ENCODE measurements at regions not wholly inside any gene's neighbourhood (a gene's known extent, or its start where the extent isn't known, plus 50 kb on each side); places are given as distances from the start of the nearest gene placed in this dataset.
"Not testable (repeated sequence)": the region's sequence is repeated elsewhere in the genome, so short reads cannot be mapped to it uniquely, and the experiment has no call there.

- H3K36me3 ChIP-seq (ENCODE audit: control insufficient read depth in 1 of 2, insufficient read depth in 2 of 2, low read length in 2 of 2); H3K27me3 ChIP-seq (ENCODE audit: insufficient read depth, low read length); H2AFZ ChIP-seq (ENCODE audit: low read depth, low read length, poor library complexity, severe bottlenecking); DNase-seq (ENCODE audit: low read depth, low spot score); POLR2A ChIA-PET; CTCF ChIA-PET; H3K9me3 ChIP-seq (ENCODE audit: control insufficient read depth in 1 of 2, insufficient read depth in 1 of 2, low read depth in 1 of 2, low read length in 2 of 2); H3K9me2 ChIP-seq (ENCODE audit: insufficient read depth); intact Hi-C loops (cut with micrococcal nuclease); BruUV-seq (replicated peaks): not testable (repeated sequence)
- Histone ChIP-seq H3K4me1 (ENCODE audit: control insufficient read depth in 1 of 2, insufficient read depth in 2 of 2, low read length in 2 of 2) (peaks cover 4 to 25% of the 10 kb centered on the region in 2 experiments), H4K20me1 (ENCODE audit: insufficient read depth) (peaks cover 10% of the 10 kb centered on the region; the same call in 1 of the 2 replicates), H3K4me2 (ENCODE audit: low read length) (peak overlapping the region; percentile 66), H3K9ac (ENCODE audit: low read length) (peak overlapping the region; percentile 84), H3K27ac (ENCODE audit: low read depth, low read length) (peak overlapping the region; percentile 60), H3K79me2 (ENCODE audit: insufficient read depth, low read length) (peaks cover 63% of the 10 kb centered on the region), H3K4me3 (replicated peaks in 1 of 2; ENCODE audit: low read depth in 1 of 2, low read length in 2 of 2) (peak overlapping the region; percentile 66 to 75)
- RAD21 ChIA-PET (ENCODE audit: low non-redundant PET in 1 of 2, low total read pairs in 2 of 2, uncharacterized antibody in 2 of 2, unreplicated experiment in 2 of 2), result interaction anchor here in 1 of 2 experiments (0.6 kb wide), 1 partner anchor 264 kb away, joined by 5 read pairs; no protein-coding TSS in a partner anchor
- TF ChIP-seq POLR2A (IDR thresholded peaks at IDR 0.05; ENCODE audit: borderline replicate concordance, extremely low read depth, insufficient read depth, insufficient read length), result peak; percentile 36
- peak; percentile 73 for TF ChIP-seq POLR2AphosphoS5 (IDR thresholded peaks at IDR 0.05; ENCODE audit: low read depth, low read length)
- peak; percentile 45; the same call in 1 of the 2 replicates for TF ChIP-seq ZFX (IDR thresholded peaks at IDR 0.05)
- TF ChIP-seq TCF7L2 (IDR thresholded peaks at IDR 0.05; ENCODE audit: borderline replicate concordance, extremely low read depth, insufficient read depth, insufficient read length), result peak; percentile 62
- TF ChIP-seq SIN3A (IDR thresholded peaks at IDR 0.05; ENCODE audit: low read depth), result peak; percentile 26; the same call in 1 of the 2 replicates
- ATAC-seq, result peak; percentile 94
Measured at GRCh38 chr17:30731210-30732132, 93.0 kb downstream of the CRLF3 start.

- TSS peak; percentile 95 for BruUV-seq (replicated peaks)
Measured at GRCh38 chr17:30730837-30731209, 93.7 kb downstream of the CRLF3 start.

GRCh38 chr17:30730171-30730836, 94.2 kb downstream of the CRLF3 start:
- H3K36me3 ChIP-seq (ENCODE audit: control insufficient read depth in 1 of 2, insufficient read depth in 2 of 2, low read length in 2 of 2); H3K4me3 ChIP-seq (replicated peaks in 1 of 2; ENCODE audit: low read depth in 1 of 2, low read length in 2 of 2); H3K27me3 ChIP-seq (ENCODE audit: insufficient read depth, low read length); RAD21 ChIA-PET (ENCODE audit: low non-redundant PET in 1 of 2, low total read pairs in 2 of 2, uncharacterized antibody in 2 of 2, unreplicated experiment in 2 of 2); ATAC-seq; H2AFZ ChIP-seq (ENCODE audit: low read depth, low read length, poor library complexity, severe bottlenecking); H3K9me3 ChIP-seq (ENCODE audit: control insufficient read depth in 1 of 2, insufficient read depth in 1 of 2, low read depth in 1 of 2, low read length in 2 of 2); H3K27ac ChIP-seq (ENCODE audit: low read depth, low read length); BruUV-seq (replicated peaks); intact Hi-C loops (cut with micrococcal nuclease); CTCF ChIA-PET; POLR2A ChIA-PET; H3K9me2 ChIP-seq (ENCODE audit: insufficient read depth); DNase-seq (ENCODE audit: low read depth, low spot score): not testable (repeated sequence)
- H3K4me2 ChIP-seq (ENCODE audit: low read length), result peak overlapping the region; percentile 64
- peaks cover 10% of the 10 kb centered on the region; the same call in 1 of the 2 replicates for H4K20me1 ChIP-seq (ENCODE audit: insufficient read depth)
- H3K4me1 ChIP-seq (ENCODE audit: control insufficient read depth in 1 of 2, insufficient read depth in 2 of 2, low read length in 2 of 2), result peaks cover 4 to 25% of the 10 kb centered on the region in 2 experiments
- H3K79me2 ChIP-seq (ENCODE audit: insufficient read depth, low read length), result peaks cover 68% of the 10 kb centered on the region
- H3K9ac ChIP-seq (ENCODE audit: low read length), result peak overlapping the region; percentile 59; the same call in 1 of the 2 replicates

More at GRCh38 chr17:30730837-30731209, 93.7 kb downstream of the CRLF3 start:
- H3K9me2 ChIP-seq (ENCODE audit: insufficient read depth); DNase-seq (ENCODE audit: low read depth, low spot score); CTCF ChIA-PET; H2AFZ ChIP-seq (ENCODE audit: low read depth, low read length, poor library complexity, severe bottlenecking); intact Hi-C loops (cut with micrococcal nuclease); POLR2A ChIA-PET; H3K9me3 ChIP-seq (ENCODE audit: control insufficient read depth in 1 of 2, insufficient read depth in 1 of 2, low read depth in 1 of 2, low read length in 2 of 2); H3K27me3 ChIP-seq (ENCODE audit: insufficient read depth, low read length); H3K36me3 ChIP-seq (ENCODE audit: control insufficient read depth in 1 of 2, insufficient read depth in 2 of 2, low read length in 2 of 2): not testable (repeated sequence)
- H4K20me1 ChIP-seq (ENCODE audit: insufficient read depth), result peaks cover 10% of the 10 kb centered on the region; the same call in 1 of the 2 replicates
- H3K79me2 ChIP-seq (ENCODE audit: insufficient read depth, low read length), result peaks cover 67% of the 10 kb centered on the region
- H3K9ac ChIP-seq (ENCODE audit: low read length), result peak overlapping the region; percentile 59
- 0 out of 2 replicates have a peak, but pooled peaks have one; percentile 3 for ATAC-seq
- H3K27ac ChIP-seq (ENCODE audit: low read depth, low read length), result peak overlapping the region; percentile 57
- H3K4me1 ChIP-seq (ENCODE audit: control insufficient read depth in 1 of 2, insufficient read depth in 2 of 2, low read length in 2 of 2), result peaks cover 4 to 25% of the 10 kb centered on the region in 2 experiments
- H3K4me3 ChIP-seq (replicated peaks in 1 of 2; ENCODE audit: low read depth in 1 of 2, low read length in 2 of 2), result peak overlapping the region; percentile 34 to 45
- H3K4me2 ChIP-seq (ENCODE audit: low read length), result peak overlapping the region; percentile 64
- RAD21 ChIA-PET (ENCODE audit: low non-redundant PET in 1 of 2, low total read pairs in 2 of 2, uncharacterized antibody in 2 of 2, unreplicated experiment in 2 of 2), result interaction anchor here in 1 of 2 experiments (0.6 kb wide), 1 partner anchor 264 kb away, joined by 5 read pairs; no protein-coding TSS in a partner anchor

Data from HCT116 (cell line).